B cell (primary cell): ENCODE measurements at regions not wholly inside any gene's neighbourhood (a gene's known extent, or its start where the extent isn't known, plus 50 kb on each side); places are given as distances from the start of the nearest gene placed in this dataset.

Experiments used
- EZH2 ChIP-seq: IDR thresholded peaks from 2 replicates; pipeline ENCODE4 v1.6.1; 2012; ENCODE audit warnings: borderline replicate concordance, low read depth, mild to moderate bottlenecking, moderate library complexity, low read length; ENCODE audit not compliant: insufficient read depth, poor library complexity, severe bottlenecking
- TF ChIP-seq, protein P1 (sequence below): fragments of 200-600 bp; IDR thresholded peaks from one replicate; pipeline ENCODE4 v1.8.0; 2022; ENCODE audit warnings: antibody characterized with exemption, mild to moderate bottlenecking

DNA sequence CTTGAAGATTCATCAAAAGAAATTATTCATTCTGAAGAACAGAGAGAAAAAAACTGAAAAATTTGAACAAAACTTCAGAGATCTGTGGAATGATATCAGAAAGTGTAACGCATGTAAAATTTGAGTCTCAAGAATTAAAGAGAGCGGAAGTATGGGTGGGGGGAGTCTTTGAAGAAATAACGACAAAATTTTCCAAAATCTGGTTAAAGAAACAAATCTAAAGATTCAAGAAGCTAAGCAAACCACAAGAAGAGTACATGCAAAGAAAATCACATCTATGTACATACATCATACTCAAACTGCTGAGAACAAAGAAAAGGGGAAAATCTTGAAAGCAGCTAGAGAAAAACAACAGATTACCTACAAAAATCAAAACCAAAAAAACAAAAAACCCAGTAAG is 149.4 kb upstream of the TBCA start:
- TF ChIP-seq, protein P1, sequence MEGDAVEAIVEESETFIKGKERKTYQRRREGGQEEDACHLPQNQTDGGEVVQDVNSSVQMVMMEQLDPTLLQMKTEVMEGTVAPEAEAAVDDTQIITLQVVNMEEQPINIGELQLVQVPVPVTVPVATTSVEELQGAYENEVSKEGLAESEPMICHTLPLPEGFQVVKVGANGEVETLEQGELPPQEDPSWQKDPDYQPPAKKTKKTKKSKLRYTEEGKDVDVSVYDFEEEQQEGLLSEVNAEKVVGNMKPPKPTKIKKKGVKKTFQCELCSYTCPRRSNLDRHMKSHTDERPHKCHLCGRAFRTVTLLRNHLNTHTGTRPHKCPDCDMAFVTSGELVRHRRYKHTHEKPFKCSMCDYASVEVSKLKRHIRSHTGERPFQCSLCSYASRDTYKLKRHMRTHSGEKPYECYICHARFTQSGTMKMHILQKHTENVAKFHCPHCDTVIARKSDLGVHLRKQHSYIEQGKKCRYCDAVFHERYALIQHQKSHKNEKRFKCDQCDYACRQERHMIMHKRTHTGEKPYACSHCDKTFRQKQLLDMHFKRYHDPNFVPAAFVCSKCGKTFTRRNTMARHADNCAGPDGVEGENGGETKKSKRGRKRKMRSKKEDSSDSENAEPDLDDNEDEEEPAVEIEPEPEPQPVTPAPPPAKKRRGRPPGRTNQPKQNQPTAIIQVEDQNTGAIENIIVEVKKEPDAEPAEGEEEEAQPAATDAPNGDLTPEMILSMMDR = no peak
- TF ChIP-seq EZH2 = no peak
